ENCODE measurements at regions not wholly inside any gene's neighbourhood (a gene's known extent, or its start where the extent isn't known, plus 50 kb on each side); places are given as distances from the start of the nearest gene placed in this dataset.
"Not testable (repeated sequence)": the region's sequence is repeated elsewhere in the genome, so short reads cannot be mapped to it uniquely, and the experiment has no call there.

DNA sequence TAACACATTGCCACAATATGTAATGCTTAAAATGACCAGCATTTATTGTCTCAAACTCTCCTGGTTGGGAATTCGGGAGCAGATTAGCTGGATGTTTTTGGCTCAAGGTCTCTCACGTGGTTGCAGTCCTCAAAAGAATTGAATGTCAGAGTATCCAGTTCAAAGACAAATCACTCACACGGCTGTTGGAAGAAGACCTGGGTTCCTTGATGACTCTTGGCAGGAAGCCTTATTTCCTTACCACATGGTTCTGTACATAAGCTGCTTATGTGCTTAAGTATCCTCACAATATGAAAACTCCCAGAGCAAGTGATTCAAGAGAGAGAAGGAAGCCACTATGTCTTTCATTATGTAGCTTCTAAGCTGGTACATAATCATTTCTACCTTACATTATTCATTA is 230.3 kb upstream of the PTPRD start:
- no peak for DNase-seq

DNA sequence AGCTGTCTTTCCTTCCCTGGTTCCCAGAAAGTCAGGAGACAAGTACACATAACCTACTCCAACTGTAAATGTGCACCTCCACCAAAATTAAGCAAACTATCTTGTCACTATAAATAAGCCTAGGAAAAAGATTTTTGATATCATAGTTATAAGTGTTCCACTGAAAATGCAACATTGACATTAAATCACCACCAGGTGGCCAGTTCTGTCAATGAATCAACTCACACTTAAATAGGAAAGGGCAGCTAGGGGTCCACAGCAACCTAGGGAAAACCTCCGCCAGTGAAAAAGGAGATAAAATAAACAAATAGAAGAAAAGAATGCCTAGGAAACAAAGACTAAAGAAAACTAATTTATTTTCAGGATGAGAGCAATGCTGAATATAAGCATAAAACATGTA is 243.0 kb upstream of the PTPRD start:
- DNase-seq: no peak

DNA sequence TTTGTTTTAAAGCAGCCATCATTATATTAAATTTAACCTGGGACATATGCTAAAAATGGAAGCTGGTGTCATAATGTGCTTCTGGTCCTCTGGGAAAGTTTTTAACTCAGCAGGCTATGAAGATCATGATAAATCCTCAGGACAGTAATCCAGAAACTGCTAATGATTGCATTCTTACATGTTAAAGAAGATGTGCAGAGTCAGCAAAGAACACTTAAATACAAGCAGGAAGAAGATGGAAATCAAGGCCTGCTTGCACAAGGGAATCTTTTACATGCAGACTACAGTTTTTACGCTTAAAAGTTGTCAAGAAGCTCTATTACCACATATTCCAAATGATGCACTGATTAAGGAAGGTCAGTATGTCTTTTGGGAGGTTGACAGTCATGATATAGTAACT is 246.0 kb upstream of the PTPRD start:
- no peak for DNase-seq

DNA sequence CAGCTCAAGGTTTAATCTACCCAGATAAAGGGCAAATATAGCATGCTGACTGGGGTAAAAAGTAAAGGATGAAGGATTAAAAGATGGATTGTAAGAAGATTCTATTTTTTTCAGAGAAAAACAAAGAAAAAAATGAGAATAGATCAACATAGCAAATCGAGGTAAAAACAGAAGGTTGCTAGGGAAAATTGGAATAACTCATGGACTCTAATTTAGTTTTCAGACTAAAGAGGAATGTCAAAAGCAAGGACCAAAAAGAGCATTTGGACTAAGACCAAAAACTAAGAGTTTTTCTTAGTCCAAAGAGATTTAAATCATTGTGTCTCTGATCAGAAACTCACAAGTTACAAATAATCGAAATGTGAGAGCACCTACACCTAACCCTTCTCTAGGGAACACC is 250.7 kb upstream of the PTPRD start:
- no peak for DNase-seq

DNA sequence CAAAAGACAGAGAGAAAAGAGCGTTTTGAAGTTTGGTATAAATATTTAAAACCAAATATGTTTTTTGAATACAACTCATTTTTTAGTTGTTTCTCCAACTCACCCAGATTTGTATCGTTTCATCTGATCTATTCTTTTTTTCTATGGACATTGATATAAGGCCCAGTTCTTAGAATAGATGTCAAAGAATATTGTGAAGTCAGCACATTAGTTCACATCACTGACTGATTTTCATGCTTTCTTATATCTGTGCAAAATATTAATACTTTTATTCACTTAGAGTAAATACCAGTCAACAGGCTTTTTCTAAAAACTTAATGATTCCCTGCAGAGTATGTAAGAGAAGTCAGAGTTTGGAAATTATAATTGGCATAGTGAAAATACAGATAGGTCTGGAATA is 254.4 kb upstream of the PTPRD start:
- DNase-seq: no peak

DNA sequence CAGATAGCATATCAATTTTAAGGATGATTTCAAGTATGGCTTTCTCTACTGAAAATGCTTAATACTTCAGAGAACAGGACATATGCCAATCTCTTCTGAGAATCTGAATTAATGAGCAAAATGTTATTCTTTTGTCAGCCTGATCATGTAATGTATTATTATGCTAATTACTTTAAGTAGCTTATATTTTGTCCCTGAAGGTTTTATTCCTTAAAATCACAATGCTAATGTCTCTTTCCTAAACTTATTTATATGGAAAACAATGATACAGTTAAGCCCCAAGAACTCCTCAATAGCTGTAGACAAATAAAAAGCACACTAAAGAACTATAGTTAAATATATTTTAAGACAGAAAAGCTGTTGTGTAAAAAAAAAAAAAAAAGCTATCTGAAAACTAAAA is 256.9 kb upstream of the PTPRD start:
- no peak for DNase-seq

DNA sequence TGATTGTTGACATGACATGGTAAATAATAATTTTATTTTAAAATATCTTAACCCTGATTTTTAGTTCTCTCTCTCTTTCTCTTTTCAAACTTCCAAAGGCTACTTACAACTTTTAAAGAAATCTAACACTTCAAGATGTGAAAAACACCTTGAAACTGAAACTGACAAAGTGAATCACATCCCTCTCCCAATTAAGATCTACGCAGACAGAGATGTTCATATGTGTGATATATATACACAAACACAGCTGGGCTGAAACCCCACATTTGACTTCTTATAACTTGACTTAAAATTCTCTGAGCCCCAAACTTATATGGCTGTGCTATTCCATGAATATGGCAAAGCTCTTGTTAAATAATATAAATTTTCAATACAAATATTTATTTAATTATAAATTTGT is 261.2 kb upstream of the PTPRD start:
- no peak for DNase-seq

DNA sequence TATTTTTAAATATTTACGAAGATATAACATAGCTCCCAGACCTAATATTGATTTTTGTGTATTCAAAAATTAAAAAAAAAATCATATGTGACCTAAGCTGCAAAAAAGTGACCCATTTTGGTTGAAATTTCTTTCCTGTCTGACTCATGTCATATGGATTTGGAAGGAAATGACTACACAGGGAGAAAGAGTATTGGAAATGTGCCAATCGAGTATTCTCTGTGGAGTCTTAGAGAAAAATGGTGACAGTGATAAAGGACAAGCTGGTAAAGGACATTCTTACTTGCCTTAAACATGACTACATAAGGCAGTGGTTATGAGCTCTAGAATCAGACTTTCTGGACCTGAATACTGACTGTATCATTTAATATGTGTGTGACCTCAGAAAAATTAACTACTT is 262.9 kb upstream of the PTPRD start:
- no peak for DNase-seq

DNA sequence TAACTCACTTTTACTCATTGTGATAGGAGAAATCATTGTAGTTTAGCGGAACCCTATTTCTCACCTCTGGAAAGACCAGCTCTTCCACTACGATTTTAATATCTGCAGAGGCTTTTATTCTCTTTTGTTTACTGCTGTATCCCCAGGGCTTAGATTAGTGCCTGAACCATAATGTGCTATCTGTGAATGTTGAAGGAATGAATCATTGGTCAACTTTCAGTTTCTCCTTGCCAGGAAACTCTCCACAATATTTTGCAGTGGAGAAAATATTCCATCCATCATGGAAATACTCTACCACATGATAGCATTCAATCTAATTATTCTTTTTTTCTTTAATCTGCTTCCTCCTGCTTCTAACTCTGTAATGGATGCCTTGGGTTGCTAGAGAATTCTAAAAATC is 263.5 kb upstream of the PTPRD start:
- no peak for DNase-seq

DNA sequence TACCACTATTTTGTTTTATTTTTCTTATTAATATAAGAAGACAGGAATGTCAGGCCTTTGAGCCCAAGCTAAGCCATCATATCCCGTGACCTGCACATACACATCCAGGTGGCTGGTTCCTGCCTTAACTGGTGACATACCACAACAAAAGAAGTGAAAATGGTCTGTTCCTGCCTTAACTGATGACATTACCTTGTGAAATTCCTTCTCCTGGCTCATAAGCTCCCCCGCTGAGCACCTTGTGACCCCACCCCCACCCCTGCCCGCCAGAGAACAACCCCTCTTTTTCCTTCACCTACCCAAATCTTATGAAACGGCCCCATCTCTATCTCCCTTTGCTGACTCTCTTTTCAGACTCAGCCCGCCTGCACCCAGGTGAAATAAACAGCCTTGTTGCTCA is 277.5 kb upstream of the PTPRD start:
- not testable (repeated sequence) for DNase-seq

DNA sequence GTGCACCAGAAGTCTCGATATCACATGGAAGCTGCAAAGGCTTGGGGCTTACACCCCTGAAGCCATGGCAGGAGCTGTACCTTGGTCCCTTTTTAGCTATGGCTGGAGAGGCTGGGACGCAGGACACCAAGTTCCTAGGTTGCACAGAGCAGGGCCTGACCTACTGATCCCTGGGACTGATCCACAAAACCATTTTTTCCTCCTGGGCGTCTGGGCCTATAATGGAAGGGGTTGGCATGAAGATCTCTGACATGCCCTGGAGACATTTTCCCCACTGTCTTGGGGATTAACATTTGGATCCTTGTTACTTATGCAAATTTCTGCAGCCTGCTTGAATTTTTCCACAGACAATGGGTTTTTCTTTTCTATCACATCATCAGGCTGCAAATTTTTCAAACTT is 286.7 kb upstream of the PTPRD start:
- no peak for DNase-seq

DNA sequence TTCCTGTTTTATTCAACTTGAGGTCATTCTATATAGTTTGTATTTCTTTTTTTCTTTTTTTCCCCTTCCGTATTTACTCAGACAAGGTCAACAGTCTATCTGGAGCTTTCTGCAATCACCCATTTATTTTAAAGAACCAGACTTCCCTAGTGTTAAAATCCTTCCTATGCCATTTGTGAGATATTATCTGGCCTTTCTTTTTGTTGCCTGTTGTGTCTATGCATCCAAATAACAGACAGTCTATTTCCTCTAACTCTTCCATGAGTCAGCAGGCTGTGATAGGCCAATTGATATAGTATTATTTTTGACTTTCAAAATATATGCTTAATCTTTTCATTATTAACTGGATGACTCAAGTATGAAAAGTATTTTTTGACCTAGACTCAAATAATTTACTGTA is 291.2 kb upstream of the PTPRD start:
- DNase-seq: no peak

DNA sequence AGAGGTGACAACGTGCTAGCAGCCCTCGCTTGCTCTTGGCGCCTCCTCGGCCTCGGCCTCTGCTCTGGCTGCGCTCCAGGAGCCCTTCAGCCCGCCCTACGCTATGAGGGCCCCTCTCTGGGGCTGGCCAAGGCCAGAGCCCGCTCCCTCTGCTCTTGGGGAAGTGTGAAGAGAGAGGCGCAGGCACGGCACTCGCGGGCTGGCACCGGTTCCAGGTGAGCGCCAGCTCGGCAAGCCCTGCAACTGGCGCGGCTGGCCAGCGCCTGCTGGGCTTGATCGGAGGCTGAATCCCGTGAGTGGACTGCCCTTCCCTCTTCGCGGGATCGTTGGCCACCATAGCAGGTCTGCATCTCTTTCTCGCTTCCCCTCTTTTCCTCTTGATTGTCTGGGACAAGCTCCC is 298.0 kb upstream of the PTPRD start:
- no peak for DNase-seq

DNA sequence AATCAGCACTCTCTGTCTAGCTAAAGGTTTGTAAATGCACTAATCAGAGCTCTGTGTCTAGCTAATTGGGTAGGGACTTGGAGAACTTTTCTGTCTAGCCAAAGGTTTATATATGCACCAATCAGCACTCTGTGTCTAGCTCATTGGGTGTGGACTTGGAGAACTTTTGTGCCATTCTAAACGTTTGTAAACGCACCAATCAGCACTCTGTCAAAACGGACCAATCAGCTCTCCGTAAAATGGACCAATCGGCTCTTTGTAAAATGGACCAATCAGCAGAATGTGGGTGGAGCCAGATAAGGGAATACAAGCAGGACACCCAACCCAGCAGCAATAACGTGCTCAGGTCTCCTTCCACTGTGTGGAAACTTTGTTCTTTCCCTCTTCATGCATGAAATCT is 298.6 kb upstream of the PTPRD start:
- no peak for DNase-seq

DNA sequence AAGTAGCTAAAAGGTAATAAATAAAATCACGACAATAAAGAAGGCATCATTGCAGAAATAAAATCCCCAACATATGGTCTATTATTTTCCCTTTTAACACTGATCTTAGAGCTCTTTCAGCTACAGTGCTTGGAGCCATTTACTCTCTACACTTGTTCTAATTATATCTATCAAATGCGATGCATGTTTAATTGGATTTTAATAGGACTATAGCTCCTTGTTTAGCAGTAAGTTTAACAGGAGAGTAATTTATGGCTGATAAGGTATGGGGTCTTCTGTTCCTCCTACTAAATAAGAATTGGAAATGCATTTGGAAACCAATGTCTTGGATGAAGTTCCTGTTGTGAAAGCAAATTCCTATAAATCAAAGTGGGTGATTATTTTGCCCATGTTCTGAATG is 304.2 kb upstream of the PTPRD start:
- no peak for DNase-seq

DNA sequence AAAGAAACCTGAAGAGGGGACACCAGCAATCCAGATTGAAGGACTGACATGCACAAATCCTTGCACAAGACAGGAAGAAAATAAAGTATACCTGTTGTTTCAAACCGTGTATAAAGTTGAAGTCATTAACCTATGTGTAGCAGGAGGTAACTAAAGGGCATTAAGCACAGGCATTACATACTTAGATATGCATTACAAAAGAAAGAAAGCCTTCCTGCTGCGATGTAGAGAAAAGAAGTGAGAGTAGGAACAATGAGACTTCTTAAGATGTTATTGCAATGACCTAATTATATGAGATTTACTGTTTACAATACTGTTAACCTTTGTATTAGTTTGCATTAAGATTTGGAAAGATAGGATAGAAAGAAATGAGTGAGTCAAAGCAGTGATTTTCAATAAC is 308.9 kb upstream of the PTPRD start:
- DNase-seq: no peak

DNA sequence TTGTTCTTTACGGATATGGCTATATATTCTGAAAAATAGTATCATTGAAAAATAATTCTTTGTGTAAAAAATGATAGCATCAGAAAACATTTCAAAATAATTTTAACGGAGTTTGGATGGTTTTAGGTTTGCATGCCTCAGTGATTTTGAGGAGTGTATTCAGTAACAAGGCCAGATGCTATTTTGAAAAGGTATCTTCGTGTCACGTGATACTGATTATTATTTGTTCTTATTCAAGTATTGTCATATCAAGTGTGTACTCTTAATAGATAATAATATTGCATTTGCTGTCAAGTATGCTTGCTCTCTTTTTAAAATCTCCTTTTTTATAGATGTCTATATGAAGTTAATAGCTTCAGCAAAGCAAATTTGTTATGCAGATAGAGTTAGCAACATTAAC is 313.1 kb upstream of the PTPRD start:
- no peak for DNase-seq

DNA sequence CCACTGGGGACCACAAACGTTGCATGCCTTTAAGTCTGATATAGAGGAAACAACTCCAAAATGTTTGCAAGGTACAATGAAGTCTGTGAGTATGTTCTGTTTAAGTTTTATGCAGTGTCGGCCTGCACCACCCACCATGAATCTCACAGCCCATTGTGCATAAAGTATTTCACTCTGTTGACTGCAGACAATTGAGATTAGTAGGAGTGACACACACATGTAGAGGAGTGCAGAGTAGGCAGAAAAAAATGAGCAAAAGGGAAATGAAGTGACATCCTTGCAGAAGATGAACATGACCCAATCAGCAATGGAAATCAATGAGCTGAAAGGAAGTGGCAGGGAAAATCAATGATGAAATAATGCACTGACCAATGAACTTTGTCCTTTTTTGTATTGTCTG is 315.6 kb upstream of the PTPRD start:
- no peak for DNase-seq

DNA sequence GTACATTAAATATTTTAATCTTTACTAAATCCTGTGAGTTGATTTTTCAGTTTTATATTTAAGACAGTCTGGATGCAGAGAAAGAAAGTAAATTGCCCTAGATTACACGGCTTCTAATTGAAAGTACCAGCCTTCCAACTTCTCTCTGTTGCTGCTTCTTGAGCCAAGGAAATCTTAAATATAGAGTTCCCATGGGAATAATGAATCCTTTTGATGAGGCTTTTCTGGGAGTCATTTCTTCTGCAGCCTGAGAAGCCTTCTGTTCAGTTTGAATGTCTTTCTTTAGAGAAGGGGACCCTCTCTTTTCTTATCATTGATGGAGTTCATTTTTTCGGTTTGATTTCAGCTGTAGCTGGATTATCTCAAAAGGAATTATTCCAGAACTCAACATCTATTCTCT is 317.3 kb upstream of the PTPRD start:
- DNase-seq: no peak

DNA sequence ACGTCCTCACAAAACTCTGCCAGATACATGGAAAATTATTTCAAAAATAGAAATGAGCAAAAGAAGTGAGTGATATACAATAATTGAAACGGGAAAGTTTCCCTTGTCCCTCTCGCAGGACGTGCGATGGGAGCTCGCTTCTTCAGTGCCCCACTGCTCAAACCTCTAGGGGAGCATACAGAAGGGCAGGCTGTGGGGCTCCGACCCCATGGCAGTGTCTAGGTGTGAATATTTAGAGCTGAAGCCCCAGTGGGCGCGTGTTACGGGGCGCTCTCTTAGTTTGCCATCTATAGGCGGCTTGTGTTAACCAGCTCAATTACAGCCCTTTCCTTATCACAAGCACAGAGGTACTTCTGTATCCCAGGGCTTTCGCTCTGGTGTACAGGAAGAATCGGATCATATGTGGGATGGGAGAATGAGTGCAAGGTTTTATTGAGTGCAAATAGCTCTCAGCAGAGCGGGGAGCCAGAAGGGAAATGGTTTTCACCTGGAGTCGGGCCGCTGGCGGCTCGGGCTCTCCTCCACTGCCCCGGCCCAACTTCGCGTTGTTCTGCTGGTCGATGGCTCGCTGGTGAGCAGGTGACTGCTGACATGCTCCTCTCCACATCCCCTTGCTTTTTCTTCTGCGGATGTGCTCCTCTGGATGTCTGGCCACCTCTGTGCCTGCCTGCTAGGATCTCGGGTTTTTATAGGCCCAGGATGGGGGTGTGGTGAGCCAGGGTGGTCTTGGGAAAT is 334.0 kb upstream of the PTPRD start:
- no peak for DNase-seq

DNA sequence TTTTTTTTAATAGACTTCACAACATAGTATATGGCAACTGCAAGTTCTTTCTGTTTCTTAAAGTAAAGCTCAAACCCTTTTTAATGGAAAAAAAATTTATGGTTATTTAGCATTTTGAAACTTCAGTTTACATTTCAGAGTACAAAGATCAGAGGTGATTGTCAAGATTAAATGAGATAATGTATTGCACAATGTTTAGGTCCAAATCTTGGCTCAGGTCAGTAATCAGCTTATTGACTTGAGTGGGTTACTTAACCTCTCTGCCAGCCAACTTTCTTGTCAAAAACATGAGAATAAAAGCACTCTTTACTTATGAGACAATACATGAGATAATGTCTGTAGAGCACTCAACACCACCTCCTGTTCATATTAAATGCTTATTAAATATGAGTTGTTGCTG is 345.1 kb upstream of the PTPRD start:
- DNase-seq: no peak

DNA sequence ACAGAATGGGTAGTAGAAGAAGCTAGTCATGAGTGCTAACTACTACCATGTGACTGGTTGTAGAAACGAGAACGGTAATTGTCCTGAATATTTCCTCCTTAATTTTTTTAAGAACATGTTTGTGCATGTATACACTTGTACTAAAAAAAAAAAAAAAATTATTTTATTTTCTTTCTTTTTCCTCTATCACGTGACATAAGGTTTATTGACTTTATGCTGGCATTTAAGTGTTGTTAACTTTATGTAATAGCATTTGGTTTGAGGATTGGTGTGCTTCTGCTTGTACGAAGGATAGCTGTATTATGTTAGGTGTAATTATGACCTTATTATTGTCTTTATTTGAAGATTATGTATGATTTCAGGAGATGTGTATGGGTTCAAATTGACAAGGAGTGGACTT is 349.1 kb upstream of the PTPRD start:
- no peak for DNase-seq

DNA sequence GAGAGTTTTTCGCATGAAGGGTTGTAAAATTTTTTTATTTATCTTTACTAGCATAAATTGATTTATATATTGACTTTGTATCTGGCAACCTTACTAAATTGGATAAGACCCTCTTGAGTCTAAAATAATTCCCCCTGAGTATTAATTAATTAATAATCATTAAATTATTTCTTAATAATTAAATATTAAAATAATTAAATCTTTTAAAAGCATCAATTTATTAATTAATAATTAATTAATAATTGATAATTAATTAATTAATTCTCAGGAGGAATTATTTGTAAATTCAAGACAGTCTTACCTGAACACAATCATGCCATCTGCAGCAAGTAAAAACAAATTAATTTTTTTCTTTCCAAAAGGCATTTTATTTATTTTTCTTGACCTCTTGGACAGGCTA is 370.4 kb upstream of the PTPRD start:
- no peak for DNase-seq

DNA sequence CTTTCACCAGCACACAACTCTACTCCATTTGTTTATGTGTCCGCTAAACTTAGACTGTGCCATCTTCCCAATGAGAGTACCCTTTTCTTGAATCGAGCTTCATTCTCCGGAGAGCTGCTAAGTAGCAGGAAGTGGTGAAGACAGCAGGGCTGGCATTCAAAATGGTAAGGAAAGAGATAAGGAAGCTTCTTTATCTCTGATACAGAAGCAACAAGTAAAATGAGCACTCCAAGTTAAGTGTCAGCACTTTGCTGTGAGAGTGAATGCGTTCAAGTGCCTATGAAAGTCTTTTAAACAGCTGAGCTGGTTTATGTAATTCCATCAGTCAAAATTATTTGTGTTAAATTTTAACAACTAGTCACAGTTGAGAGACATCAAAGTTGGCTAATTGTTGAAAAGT is 386.8 kb upstream of the PTPRD start:
- no peak for DNase-seq

DNA sequence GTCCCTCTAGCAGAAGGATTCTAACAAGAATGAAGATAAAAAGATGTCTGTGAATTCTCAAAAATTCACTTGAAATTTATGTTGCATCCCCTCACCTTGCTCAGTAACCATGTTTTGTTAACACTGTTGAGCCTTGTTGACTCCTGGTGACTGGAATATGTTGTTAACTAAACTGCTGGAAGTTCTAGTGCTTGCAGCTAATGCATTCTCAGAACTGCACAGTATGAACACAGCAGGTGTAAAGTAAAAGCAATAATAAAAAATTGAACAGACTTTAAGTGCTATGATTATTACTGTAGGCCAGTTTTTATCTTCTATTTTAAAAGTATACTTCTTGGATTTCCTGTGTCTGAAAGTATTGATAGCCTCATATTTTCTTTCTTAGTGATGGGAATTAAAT is 388.7 kb upstream of the PTPRD start:
- no peak for DNase-seq

DNA sequence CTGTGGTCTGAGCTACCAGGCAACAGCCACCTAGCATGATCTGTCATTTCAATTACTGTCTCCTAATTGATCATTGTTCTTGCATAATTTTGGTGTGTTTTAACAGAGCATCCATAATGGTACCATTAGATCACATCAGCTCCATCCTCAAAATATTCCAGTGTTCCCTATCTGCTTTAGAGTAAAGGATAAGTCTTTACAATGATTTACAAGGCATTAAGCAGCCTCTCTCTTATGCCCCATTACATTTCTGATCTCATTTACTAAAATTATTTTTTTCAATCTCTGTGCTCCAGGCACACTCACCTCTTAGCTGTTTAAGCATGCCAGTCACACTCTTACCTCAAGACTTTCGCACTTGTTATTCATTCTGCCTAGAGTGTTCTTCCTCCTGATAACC is 389.9 kb upstream of the PTPRD start:
- DNase-seq: no peak
